Gastrocnemius medialis (tissue), 4 donors: ENCODE measurements at regions not wholly inside any gene's neighbourhood (a gene's known extent, or its start where the extent isn't known, plus 50 kb on each side); places are given as distances from the start of the nearest gene placed in this dataset.

ENCODE experiments used
- ATAC-seq, 2 donors: fragments of 150-250 bp; one replicate each; pipeline ENCODE4 v1.9.1; 2016
- DNase-seq, 2 donors: peaks; one replicate each; pipeline ENCODE4 v3.0.0-alpha.2; 2019
- H3K27ac ChIP-seq, 4 donors: fragments of 200-600 bp; sonication (generic); 1 replicate in 1 of 4; 2 replicates in 3 of 4; pipeline ENCODE4 v1.5.1; 2016 to 2018; ENCODE audit warnings: mild to moderate bottlenecking in 2 of 4, moderate library complexity in 1 of 4
- H3K27me3 ChIP-seq, 3 donors: fragments of 200-600 bp; sonication (generic) in 2 of 3; 1 replicate in 1 of 3; 2 replicates in 2 of 3; pipeline versions ENCODE4 v1.5.1 to v1.6.0; 2016 to 2019; ENCODE audit warnings: mild to moderate bottlenecking in 1 of 3, moderate library complexity in 1 of 3
- H3K36me3 ChIP-seq, 2 donors: fragments of 200-600 bp; sonication (generic) in 1 of 2; one replicate each; pipeline ENCODE4 v1.5.1; 2017 to 2018
- H3K4me1 ChIP-seq, 2 donors: fragments of 200-600 bp; sonication (generic) in 1 of 2; one replicate each; pipeline ENCODE4 v1.5.1; 2016 to 2017; ENCODE audit warnings: mild to moderate bottlenecking in 2 of 2
- H3K4me3 ChIP-seq, 4 donors: fragments of 200-600 bp; sonication (generic) in 3 of 4; 1 replicate in 1 of 4; 2 replicates in 3 of 4; pipeline ENCODE4 v1.5.1; 2016 to 2019; ENCODE audit warnings: mild to moderate bottlenecking in 2 of 4
- H3K9me3 ChIP-seq, 3 donors: fragments of 200-600 bp; sonication (generic) in 2 of 3; 1 replicate in 1 of 3; 2 replicates in 2 of 3; pipeline ENCODE4 v1.5.1; 2016 to 2019
- POLR2A ChIP-seq, 2 donors: fragments of 450-650 bp; IDR thresholded peaks; one replicate each; pipeline ENCODE4 v1.6.1; 2017; ENCODE audit warnings: antibody characterized with exemption in 2 of 2, mild to moderate bottlenecking in 2 of 2, moderate library complexity in 2 of 2
- in situ Hi-C, 4 donors: fragments of 200-750 bp; cut with MboI; loops; one replicate each; pipeline versions ENCODE4 v1.15.0 to v1.8.0; 2017; ENCODE audit warnings: low sequenced_read_pairs in 4 of 4
- intact Hi-C: fragments of 100-400 bp; cut with DNase I; formaldehyde crosslinking; loops from one replicate; pipeline ENCODE4 v1.15.1; 2023; ENCODE audit warnings: low total_unique reads
- TF ChIP-seq, protein P1 (sequence below), 5 experiments: fragments of 450-650 bp in 3 of 5; fragments of 200-600 bp in 2 of 5; sonication (generic) in 2 of 5; IDR thresholded peaks in 4 of 5; conservative IDR thresholded peaks in 1 of 5; 1 replicate in 4 of 5; 2 replicates in 1 of 5; pipeline ENCODE4 v1.5.1; 2016 to 2019; ENCODE audit warnings: antibody characterized with exemption in 5 of 5, mild to moderate bottlenecking in 3 of 5, moderate library complexity in 3 of 5

DNA sequence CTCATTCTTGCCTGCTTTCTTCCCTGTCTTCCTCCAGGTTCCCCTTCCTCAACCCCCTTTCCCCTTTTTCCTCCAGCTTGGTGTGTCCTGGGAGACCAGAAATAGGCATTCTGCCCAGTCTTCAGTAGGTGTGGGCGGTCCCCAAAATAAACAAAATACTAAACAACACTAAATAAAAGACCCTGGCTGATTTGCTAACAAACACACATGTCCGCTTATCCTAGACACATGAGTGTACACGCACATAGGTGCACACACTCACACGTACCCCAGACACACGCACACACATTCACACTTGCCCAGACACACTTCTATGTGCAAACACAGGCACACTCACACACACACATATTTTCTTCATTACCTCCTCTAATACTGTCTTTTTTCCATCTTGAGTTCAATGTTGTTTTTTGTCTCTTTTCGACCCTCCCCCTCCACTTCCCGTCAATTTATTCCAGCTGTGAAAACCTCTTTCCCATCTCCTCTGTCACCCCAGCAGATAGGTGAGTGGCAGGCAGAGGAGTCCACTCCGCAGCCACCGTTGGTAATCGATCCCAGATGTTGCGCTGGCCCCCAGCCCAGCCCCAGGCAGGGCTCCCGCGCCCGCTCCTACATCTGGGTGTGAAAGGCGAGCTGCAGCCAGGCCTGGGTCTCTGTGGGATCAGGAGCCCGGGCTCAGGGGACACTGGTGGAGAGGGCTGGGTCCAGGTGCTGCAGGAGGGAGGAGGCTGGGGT, 56.9 kb upstream of the FOXP4 start:
- no peak for ATAC-seq
- in situ Hi-C loops, result no loop called here
- TF ChIP-seq, protein P1, sequence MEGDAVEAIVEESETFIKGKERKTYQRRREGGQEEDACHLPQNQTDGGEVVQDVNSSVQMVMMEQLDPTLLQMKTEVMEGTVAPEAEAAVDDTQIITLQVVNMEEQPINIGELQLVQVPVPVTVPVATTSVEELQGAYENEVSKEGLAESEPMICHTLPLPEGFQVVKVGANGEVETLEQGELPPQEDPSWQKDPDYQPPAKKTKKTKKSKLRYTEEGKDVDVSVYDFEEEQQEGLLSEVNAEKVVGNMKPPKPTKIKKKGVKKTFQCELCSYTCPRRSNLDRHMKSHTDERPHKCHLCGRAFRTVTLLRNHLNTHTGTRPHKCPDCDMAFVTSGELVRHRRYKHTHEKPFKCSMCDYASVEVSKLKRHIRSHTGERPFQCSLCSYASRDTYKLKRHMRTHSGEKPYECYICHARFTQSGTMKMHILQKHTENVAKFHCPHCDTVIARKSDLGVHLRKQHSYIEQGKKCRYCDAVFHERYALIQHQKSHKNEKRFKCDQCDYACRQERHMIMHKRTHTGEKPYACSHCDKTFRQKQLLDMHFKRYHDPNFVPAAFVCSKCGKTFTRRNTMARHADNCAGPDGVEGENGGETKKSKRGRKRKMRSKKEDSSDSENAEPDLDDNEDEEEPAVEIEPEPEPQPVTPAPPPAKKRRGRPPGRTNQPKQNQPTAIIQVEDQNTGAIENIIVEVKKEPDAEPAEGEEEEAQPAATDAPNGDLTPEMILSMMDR (IDR thresholded peaks at IDR 0.05 in 4 of 5, conservative IDR thresholded peaks at IDR 0.05 in 1 of 5), result no peak
- TF ChIP-seq POLR2A (IDR thresholded peaks at IDR 0.05), result no peak

DNA sequence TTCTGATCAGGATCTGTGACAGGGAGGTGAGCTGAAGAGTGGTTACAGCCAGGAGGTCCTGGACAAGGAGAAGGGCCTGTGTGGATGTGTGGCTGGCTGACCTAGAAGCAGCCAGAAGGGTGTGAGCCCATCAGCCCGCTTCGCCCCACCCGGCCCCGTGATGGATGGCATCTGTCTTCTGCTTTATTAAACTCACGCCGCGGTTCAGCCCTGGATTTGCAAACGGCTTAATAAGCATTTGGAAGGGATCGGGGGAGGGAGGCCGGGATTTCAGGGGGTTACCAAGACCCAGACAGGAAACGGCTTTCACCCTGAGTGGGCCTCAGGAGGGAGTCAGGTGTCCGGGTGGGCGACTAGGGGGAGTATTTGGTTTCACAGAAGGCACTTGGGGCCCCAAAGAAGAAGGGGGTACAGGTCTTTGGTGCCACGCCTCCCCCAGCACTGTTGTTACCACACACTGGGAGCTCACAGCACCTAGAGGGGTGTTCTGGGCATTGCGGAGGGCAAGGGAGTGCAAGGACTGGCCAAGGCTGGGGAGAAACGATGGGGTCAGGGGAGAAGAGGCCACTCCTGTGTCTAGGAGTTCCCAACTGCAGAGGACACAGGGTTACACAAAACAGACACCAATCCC, 53.8 kb upstream of the FOXP4 start:
- ATAC-seq (no peak), DNase-seq (no peak)

More for the DNA sequence above, 56.9 kb upstream of the FOXP4 start:
- Histone ChIP-seq H3K4me3 (no peak overlapping the region), H3K4me1 (no peaks in the 10 kb centered on the region), H3K27me3 (peaks cover 0 to 3% (median 0%) of the 10 kb centered on the region in 3 donors), H3K36me3 (no peaks in the 10 kb centered on the region), H3K9me3 (no peaks in the 10 kb centered on the region), H3K27ac (no peak overlapping the region)
- no peak for DNase-seq
- intact Hi-C loops, result no loop called here

DNA sequence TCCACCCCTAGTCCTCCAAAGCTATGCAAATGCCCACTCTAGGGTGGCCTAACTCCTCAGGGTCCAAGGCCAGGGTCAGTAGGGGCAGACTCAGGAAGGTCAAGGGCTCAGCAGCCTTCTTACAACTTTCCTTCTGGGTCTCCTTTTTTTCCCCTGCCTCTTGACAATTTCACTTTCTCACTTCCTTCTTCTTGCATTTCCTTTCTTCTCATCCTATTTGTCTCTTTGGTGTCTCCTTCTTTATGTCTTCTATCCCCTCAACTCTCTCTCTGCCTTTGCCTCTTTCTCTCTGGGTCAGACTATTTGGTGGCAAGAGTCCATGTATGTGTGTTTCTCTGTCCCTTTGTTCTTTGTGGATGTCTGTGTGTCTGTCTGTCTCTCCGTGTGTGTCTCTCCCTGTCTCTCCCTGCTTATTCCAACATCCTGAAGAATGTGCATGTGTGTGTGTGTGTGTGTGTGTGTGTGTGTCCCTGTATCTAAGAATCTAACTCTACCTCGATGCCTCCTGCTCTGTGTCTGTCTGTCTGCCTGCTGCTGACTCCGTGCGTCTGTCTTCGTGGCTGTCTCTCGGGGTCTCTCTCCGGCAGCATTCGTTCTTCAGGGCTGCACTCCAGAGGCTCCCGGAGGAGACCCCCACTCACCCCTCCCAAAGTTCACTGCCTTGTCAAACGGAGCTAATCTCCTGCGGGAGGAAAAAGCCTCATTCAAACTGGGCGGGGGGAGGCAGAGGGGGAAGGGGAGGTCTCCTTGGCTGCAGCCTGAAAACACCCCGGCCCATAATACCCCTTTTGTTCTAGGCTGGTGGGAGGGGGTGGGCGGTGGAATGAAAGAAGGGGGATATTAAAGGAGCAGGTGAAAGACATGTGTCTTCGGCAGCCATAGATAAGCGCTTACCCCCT, 51.7 kb upstream of the FOXP4 start:
- Histone ChIP-seq H3K9me3 (no peaks in the 10 kb centered on the region), H3K4me1 (no peaks in the 10 kb centered on the region), H3K27me3 (no peaks in the 10 kb centered on the region), H3K36me3 (no peaks in the 10 kb centered on the region), H3K27ac (no peak overlapping the region), H3K4me3 (no peak overlapping the region)
- TF ChIP-seq, protein P1 (IDR thresholded peaks at IDR 0.05 in 4 of 5, conservative IDR thresholded peaks at IDR 0.05 in 1 of 5), result no peak
- TF ChIP-seq POLR2A (IDR thresholded peaks at IDR 0.05), result no peak
- intact Hi-C loops (no loop called here), in situ Hi-C loops (no loop called here)
- ATAC-seq, result no peak
- DNase-seq, result no peak

More for the DNA sequence above, 53.8 kb upstream of the FOXP4 start:
- in situ Hi-C loops, result no loop called here
- H3K36me3 ChIP-seq, result no peaks in the 10 kb centered on the region
- H3K4me3 ChIP-seq, result no peak overlapping the region
- H3K27ac ChIP-seq, result no peak overlapping the region
- intact Hi-C loops, result no loop called here
- H3K9me3 ChIP-seq, result no peaks in the 10 kb centered on the region
- TF ChIP-seq POLR2A (IDR thresholded peaks at IDR 0.05), result no peak
- TF ChIP-seq, protein P1 (IDR thresholded peaks at IDR 0.05 in 4 of 5, conservative IDR thresholded peaks at IDR 0.05 in 1 of 5), result no peak
- peaks cover 0 to 3% (median 0%) of the 10 kb centered on the region in 3 donors for H3K27me3 ChIP-seq
- H3K4me1 ChIP-seq, result no peaks in the 10 kb centered on the region
